HG02885 (cell line): ENCODE measurements at regions not wholly inside any gene's neighbourhood (a gene's known extent, or its start where the extent isn't known, plus 50 kb on each side); places are given as distances from the start of the nearest gene placed in this dataset.

ENCODE experiments used
- ATAC-seq: cut with Tn5 transposase; IDR thresholded peaks from one replicate; pipeline ENCODE4 v1.9.1; 2021; ENCODE audit warnings: mild to moderate bottlenecking; ENCODE audit not compliant: unreplicated experiment, poor library complexity

- ATAC-seq = no peak
Observed at GRCh38 chr2:33672896-33673295, 73.8 kb upstream of the FAM98A start.

- ATAC-seq = no peak
Observed at GRCh38 chr2:33672389-33672788, 73.3 kb upstream of the FAM98A start.

- no peak for ATAC-seq
Observed at GRCh38 chr2:33671198-33671597, 72.1 kb upstream of the FAM98A start.

- ATAC-seq = no peak
Observed at GRCh38 chr2:33670392-33670937, 71.4 kb upstream of the FAM98A start.

GRCh38 chr2:33666879-33667278 lies 67.8 kb upstream of the FAM98A start:
- no peak for ATAC-seq

- no peak for ATAC-seq
Observed at GRCh38 chr2:33665039-33665438, 65.9 kb upstream of the FAM98A start.

GRCh38 chr2:33660416-33661123 lies 61.5 kb upstream of the FAM98A start:
- no peak for ATAC-seq

- ATAC-seq = no peak
Observed at GRCh38 chr2:33655626-33656320, 56.7 kb upstream of the FAM98A start.

GRCh38 chr2:33652830-33653229 lies 53.7 kb upstream of the FAM98A start:
- no peak for ATAC-seq

- ATAC-seq = no peak
Observed at GRCh38 chr2:33650171-33650570, 51.1 kb upstream of the FAM98A start.
